ENCODE measurements at regions not wholly inside any gene's neighbourhood (a gene's known extent, or its start where the extent isn't known, plus 50 kb on each side); places are given as distances from the start of the nearest gene placed in this dataset.

DNA sequence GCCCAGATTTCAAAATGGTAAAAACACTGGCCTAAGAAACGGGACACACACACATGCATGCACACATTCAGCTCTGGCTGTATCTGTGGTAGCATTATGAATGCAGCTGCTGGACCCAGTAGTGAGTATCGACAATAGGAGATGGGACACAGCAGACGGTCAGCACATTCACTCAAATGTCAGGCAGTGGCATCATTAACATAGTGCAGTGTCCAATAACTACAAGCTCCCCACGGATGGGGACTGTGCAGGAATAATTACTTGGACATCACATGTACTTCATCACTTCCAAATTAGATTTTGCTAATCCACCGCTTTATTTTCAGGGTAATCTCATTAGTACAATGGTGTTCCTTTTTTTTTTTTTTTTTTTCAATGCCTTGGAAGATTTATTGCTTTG lies 109.5 kb downstream of the FANCF start:
- no peak for FAIRE-seq
- WGBS (ENCODE audit: insufficient coverage, insufficient replicate concordance, low lambda C conversion rate, missing lambda C conversion rate), result 0% methylated on average over 5 of the region's 5 CpGs
- Histone ChIP-seq H3K9ac (ENCODE audit: control insufficient read depth, insufficient read depth, low read length) (no peak overlapping the region), H4K20me1 (ENCODE audit: control insufficient read depth, insufficient read depth) (no peaks in the 10 kb centered on the region), H3K9me3 (replicated peaks; ENCODE audit: control insufficient read depth, insufficient read depth, low read length) (no peaks in the 10 kb centered on the region), H3K27me3 (replicated peaks in 1 of 2; ENCODE audit: control insufficient read depth in 2 of 2, insufficient read depth in 2 of 2, low read length in 1 of 2) (no peaks in the 10 kb centered on the region), H3K4me2 (ENCODE audit: control insufficient read depth, insufficient read depth) (no peak overlapping the region), H3K27ac (ENCODE audit: control insufficient read depth, insufficient read depth) (no peak overlapping the region), H3K79me2 (ENCODE audit: control insufficient read depth, insufficient read depth, low read length) (no peaks in the 10 kb centered on the region), H3K4me3 (no peak overlapping the region), H3K4me1 (ENCODE audit: control insufficient read depth, insufficient read depth, low read length) (no peaks in the 10 kb centered on the region), H3K36me3 (ENCODE audit: control insufficient read depth in 2 of 2, insufficient read depth in 2 of 2, low read length in 1 of 2) (no peaks in the 10 kb centered on the region), H2AFZ (ENCODE audit: control insufficient read depth, low read depth, low read length) (no peak overlapping the region)
- ChIA-PET SMC1A (ENCODE audit: uncharacterized antibody, unreplicated experiment) (interaction anchor here (0.7 kb wide), 1 partner anchor 251 kb away, joined by 3 read pairs; no protein-coding TSS in a partner anchor), POLR2A (no interaction called here), CTCF (no interaction called here), RAD21 (ENCODE audit: unreplicated experiment) (no interaction called here)
- DNase-seq (ENCODE audit: low read depth, low spot score), result no peak
- no TSS peak for BruUV-seq (replicated peaks)
- intact Hi-C loops (cut with micrococcal nuclease; ENCODE audit: unreplicated experiment) (no loop called here), in situ Hi-C loops (cut with MboI) (no loop called here)
- no peak for ATAC-seq
- TF ChIP-seq ETV6 (conservative IDR thresholded peaks at IDR 0.05 in 1 of 2, IDR thresholded peaks at IDR 0.05 in 1 of 2; ENCODE audit: borderline replicate concordance in 1 of 2, low read depth in 1 of 2) (no peak), BACH1 (IDR thresholded peaks at IDR 0.05; ENCODE audit: borderline replicate concordance) (no peak), YY1 (IDR thresholded peaks at IDR 0.05; ENCODE audit: low read depth, low read length) (no peak), SUPT20H (IDR thresholded peaks at IDR 0.05; ENCODE audit: borderline replicate concordance, control insufficient read depth, low read depth, low read length) (no peak), STAT1 (conservative IDR thresholded peaks at IDR 0.05) (no peak), CHD1 (IDR thresholded peaks at IDR 0.05; ENCODE audit: low read depth, low read length) (no peak), WRNIP1 (IDR thresholded peaks at IDR 0.05; ENCODE audit: borderline replicate concordance, low read depth, low read length) (no peak), IKZF2 (IDR thresholded peaks at IDR 0.05) (no peak), EZH2 (IDR thresholded peaks at IDR 0.05; ENCODE audit: borderline replicate concordance, control insufficient read depth, low read depth, low read length) (no peak), FOXK2 (IDR thresholded peaks at IDR 0.05) (no peak), POLR2A (IDR thresholded peaks at IDR 0.05; ENCODE audit: low read depth, low read length) (no peak), SMAD5 (IDR thresholded peaks at IDR 0.05; ENCODE audit: low read depth) (no peak), HCFC1 (IDR thresholded peaks at IDR 0.05; ENCODE audit: low read length) (no peak), HDGF (IDR thresholded peaks at IDR 0.05) (no peak)
- TF ChIP-seq, protein P1, sequence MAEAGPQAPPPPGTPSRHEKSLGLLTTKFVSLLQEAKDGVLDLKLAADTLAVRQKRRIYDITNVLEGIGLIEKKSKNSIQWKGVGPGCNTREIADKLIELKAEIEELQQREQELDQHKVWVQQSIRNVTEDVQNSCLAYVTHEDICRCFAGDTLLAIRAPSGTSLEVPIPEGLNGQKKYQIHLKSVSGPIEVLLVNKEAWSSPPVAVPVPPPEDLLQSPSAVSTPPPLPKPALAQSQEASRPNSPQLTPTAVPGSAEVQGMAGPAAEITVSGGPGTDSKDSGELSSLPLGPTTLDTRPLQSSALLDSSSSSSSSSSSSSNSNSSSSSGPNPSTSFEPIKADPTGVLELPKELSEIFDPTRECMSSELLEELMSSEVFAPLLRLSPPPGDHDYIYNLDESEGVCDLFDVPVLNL (IDR thresholded peaks at IDR 0.05; ENCODE audit: low read depth, low read length), result no peak
- TF ChIP-seq, protein P2, sequence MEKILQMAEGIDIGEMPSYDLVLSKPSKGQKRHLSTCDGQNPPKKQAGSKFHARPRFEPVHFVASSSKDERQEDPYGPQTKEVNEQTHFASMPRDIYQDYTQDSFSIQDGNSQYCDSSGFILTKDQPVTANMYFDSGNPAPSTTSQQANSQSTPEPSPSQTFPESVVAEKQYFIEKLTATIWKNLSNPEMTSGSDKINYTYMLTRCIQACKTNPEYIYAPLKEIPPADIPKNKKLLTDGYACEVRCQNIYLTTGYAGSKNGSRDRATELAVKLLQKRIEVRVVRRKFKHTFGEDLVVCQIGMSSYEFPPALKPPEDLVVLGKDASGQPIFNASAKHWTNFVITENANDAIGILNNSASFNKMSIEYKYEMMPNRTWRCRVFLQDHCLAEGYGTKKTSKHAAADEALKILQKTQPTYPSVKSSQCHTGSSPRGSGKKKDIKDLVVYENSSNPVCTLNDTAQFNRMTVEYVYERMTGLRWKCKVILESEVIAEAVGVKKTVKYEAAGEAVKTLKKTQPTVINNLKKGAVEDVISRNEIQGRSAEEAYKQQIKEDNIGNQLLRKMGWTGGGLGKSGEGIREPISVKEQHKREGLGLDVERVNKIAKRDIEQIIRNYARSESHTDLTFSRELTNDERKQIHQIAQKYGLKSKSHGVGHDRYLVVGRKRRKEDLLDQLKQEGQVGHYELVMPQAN (conservative IDR thresholded peaks at IDR 0.05), result no peak
